A549 (cell line): ENCODE measurements at regions not wholly inside any gene's neighbourhood (a gene's known extent, or its start where the extent isn't known, plus 50 kb on each side); places are given as distances from the start of the nearest gene placed in this dataset.

Experiments used
- ATAC-seq, 2 experiments: fragments of 200-7000 bp in 1 of 2; fragments of >200 bp in 1 of 2; cut with Nextera tagmentation in 1 of 2; cut with Tn5 transposase in 1 of 2; 3 replicates each; pipeline versions ENCODE4 v1.8.0 to v1.9.1; 2018 to 2020; ENCODE audit warnings: mild to moderate bottlenecking in 1 of 2, moderate library complexity in 1 of 2
- CTCF ChIA-PET: fragments of 300-600 bp; sonication (Branson Sonifier 250); formaldehyde crosslinking; extraction: SDS; loops from one replicate; lab custom pipeline; 2021; ENCODE audit warnings: antibody characterized with exemption, inconsistent platforms; lab: Yijun Ruan, JAX
- POLR2A ChIA-PET: fragments of 350-600 bp; formaldehyde crosslinking; extraction: SDS; loops from one replicate; lab custom pipeline; 2021; ENCODE audit warnings: antibody characterized with exemption, inconsistent platforms; lab: Yijun Ruan, JAX
- DNase-seq, 2 experiments: peaks; one replicate each; pipeline versions ENCODE4 v3.0.0 to v3.0.0-alpha.2; 2011 to 2016; ENCODE audit warnings: low read depth in 1 of 2, low spot score in 1 of 2
- FAIRE-seq: peaks from 2 replicates; lab custom pipeline; 2011; peaks lifted over from hg19 to GRCh38; lab: Jason Lieb, UNC
- H3K27ac ChIP-seq, 2 experiments: fragments of >200 bp; sonication (Bioruptor Twin); formaldehyde crosslinking; 3 replicates each; pipeline ENCODE4 v1.5.1; 2016 to 2017
- H3K4me1 ChIP-seq: fragments of >200 bp; sonication (Bioruptor Twin); formaldehyde crosslinking; 3 replicates; pipeline ENCODE4 v1.6.1; 2016
- H3K4me2 ChIP-seq: fragments of >200 bp; sonication (Bioruptor Twin); formaldehyde crosslinking; 3 replicates; pipeline ENCODE4 v1.6.1; 2016
- H3K4me3 ChIP-seq: fragments of >200 bp; sonication (Bioruptor Twin); formaldehyde crosslinking; 3 replicates; pipeline ENCODE4 v1.5.1; 2016
- H3K9me3 ChIP-seq: fragments of >200 bp; sonication (Bioruptor Twin); formaldehyde crosslinking; 3 replicates; pipeline ENCODE4 v1.6.1; 2016
- ATOH8 ChIP-seq: fragments of 250-450 bp; sonication (Bioruptor Pico); IDR thresholded peaks from 2 replicates; pipeline ENCODE4 v1.5.0; 2020; ENCODE audit warnings: low read depth, mild to moderate bottlenecking, moderate library complexity
- BCL3 ChIP-seq: fragments of >200 bp; sonication (Bioruptor Twin); formaldehyde crosslinking; IDR thresholded peaks from 3 replicates; pipeline ENCODE4 v1.6.1; 2016
- E2F6 ChIP-seq: IDR thresholded peaks from 2 replicates; pipeline ENCODE4 v1.6.1; 2012; ENCODE audit warnings: low read depth, borderline replicate concordance
- ESRRA ChIP-seq: fragments of 150-350 bp; IDR thresholded peaks from 2 replicates; pipeline ENCODE4 v1.6.1; 2014; ENCODE audit warnings: mild to moderate bottlenecking, low read length, borderline replicate concordance
- FOSL2 ChIP-seq, 2 experiments: fragments of 450-650 bp in 1 of 2; fragments of >200 bp in 1 of 2; sonication (Bioruptor Twin) in 1 of 2; formaldehyde crosslinking; IDR thresholded peaks; 2 replicates each; pipeline versions ENCODE4 v1.5.0 to v1.6.1; 2016 to 2020; ENCODE audit warnings: mild to moderate bottlenecking in 1 of 2, moderate library complexity in 1 of 2
- HDAC2 ChIP-seq: fragments of 200-600 bp; sonication (generic); IDR thresholded peaks from 2 replicates; pipeline ENCODE4 v1.6.1; 2016
- HOXB13 ChIP-seq: fragments of 250-450 bp; sonication (Bioruptor Pico); IDR thresholded peaks from 2 replicates; pipeline ENCODE4 v1.5.0; 2020; ENCODE audit warnings: low read depth, mild to moderate bottlenecking, moderate library complexity
- JUNB ChIP-seq: fragments of >200 bp; sonication (Bioruptor Twin); formaldehyde crosslinking; IDR thresholded peaks from 2 replicates; pipeline ENCODE4 v1.6.1; 2016
- MAX ChIP-seq: IDR thresholded peaks from 2 replicates; pipeline ENCODE4 v1.6.1; 2012
- NR3C1 ChIP-seq: fragments of >200 bp; sonication (Bioruptor Twin); formaldehyde crosslinking; IDR thresholded peaks from 3 replicates; pipeline ENCODE4 v1.6.1; 2017
- RAD21 ChIP-seq, 2 experiments: fragments of >200 bp in 1 of 2; sonication (Bioruptor Twin) in 1 of 2; formaldehyde crosslinking in 1 of 2; IDR thresholded peaks in 1 of 2; conservative IDR thresholded peaks in 1 of 2; 2 replicates in 1 of 2; 3 replicates in 1 of 2; pipeline ENCODE4 v1.6.1; 2012 to 2018; ENCODE audit warnings: inconsistent platforms in 1 of 2
- REST ChIP-seq: fragments of 200-600 bp; sonication (generic); IDR thresholded peaks from 2 replicates; pipeline ENCODE4 v1.6.1; 2016; ENCODE audit warnings: antibody characterized with exemption, mild to moderate bottlenecking, moderate library complexity
- RFX5 ChIP-seq: fragments of 450-650 bp; IDR thresholded peaks from 2 replicates; pipeline ENCODE4 v1.7.1; 2014; ENCODE audit warnings: antibody characterized with exemption, mild to moderate bottlenecking, moderate library complexity
- SMC3 ChIP-seq: fragments of >200 bp; sonication (Bioruptor Twin); formaldehyde crosslinking; IDR thresholded peaks from 3 replicates; pipeline ENCODE4 v1.6.1; 2018; ENCODE audit warnings: inconsistent platforms
- ZC3H11A ChIP-seq: fragments of 450-650 bp; IDR thresholded peaks from 2 replicates; pipeline ENCODE4 v1.6.1; 2014; ENCODE audit warnings: antibody characterized with exemption, mild to moderate bottlenecking
- ZNF302 ChIP-seq: fragments of 250-450 bp; sonication (Bioruptor Pico); IDR thresholded peaks from 2 replicates; pipeline ENCODE4 v1.9.0; 2021; ENCODE audit warnings: inconsistent platforms, mild to moderate bottlenecking, moderate library complexity
- WGBS: methylation state at CpG from one replicate; pipeline ENCODE4 v1.1.6; 2017; ENCODE audit errors: missing lambda C conversion rate; 5-methylcytosine and 5-hydroxymethylcytosine counted together

- H3K9me3 ChIP-seq: no peaks in the 10 kb centered on the region
- H3K4me1 ChIP-seq: peaks cover 34% of the 10 kb centered on the region
- H3K4me3 ChIP-seq: no peak overlapping the region
- TF ChIP-seq ESRRA (no peak), RAD21 (conservative IDR thresholded peaks at IDR 0.05 in 1 of 2, IDR thresholded peaks at IDR 0.05 in 1 of 2) (no peak), ZC3H11A (no peak), JUNB (no peak), MAX (no peak), HDAC2 (no peak), HOXB13 (CRISPR knock-in tag) (no peak), FOSL2 (IDR thresholded peaks at IDR 0.05) (no peak), FOSL2 (CRISPR knock-in tag; IDR thresholded peaks at IDR 0.05) (no peak), E2F6 (no peak), ATOH8 (CRISPR knock-in tag) (no peak), RFX5 (no peak), NR3C1 (no peak), BCL3 (no peak), REST (no peak)
- ATAC-seq (no peak), DNase-seq (no peak), FAIRE-seq (no peak)
- ChIA-PET POLR2A (no interaction called here), CTCF (interaction anchor here (0.9 to 1.3 kb wide), 2 partner anchors 8 to 18 kb away, joined by 3 read pairs; no protein-coding TSS in a partner anchor)
- H3K27ac ChIP-seq: peak overlapping the region in 1 of 2 experiments; percentile 34; a peak in 2 of 6 replicates
- no peak overlapping the region for H3K4me2 ChIP-seq
- 89% methylated on average over 4 of the region's 4 CpGs for WGBS
These were observed 114.1 kb upstream of the ADGRF1 start for GRCh38 chr6:47156196-47156595.

GRCh38 chr6:47153404-47153755, 111.2 kb upstream of the ADGRF1 start:
- CTCF ChIA-PET: interaction anchor here (1.0 to 1.9 kb wide), 2 partner anchors 54 to 56 kb away, joined by 3 to 6 read pairs; no protein-coding TSS in a partner anchor
- no peak for FAIRE-seq
- H3K27ac ChIP-seq: peak overlapping the region; percentile 60 to 74

More at GRCh38 chr6:47153404-47153755, 111.2 kb upstream of the ADGRF1 start:
- Histone ChIP-seq H3K9me3 (no peaks in the 10 kb centered on the region), H3K4me2 (peak overlapping the region; percentile 53), H3K4me1 (peaks cover 40% of the 10 kb centered on the region), H3K4me3 (no peak overlapping the region)
- ATAC-seq (peak in 1 of 2 experiments; percentile 55; a peak in 3 of 6 replicates), DNase-seq (no peak)
- TF ChIP-seq ZNF302 (CRISPR knock-in tag) (0 out of 2 replicates have a peak, but pooled peaks have one; percentile 14), SMC3 (no peak)
- POLR2A ChIA-PET: no interaction called here
- 38% methylated on average over 3 of the region's 3 CpGs for WGBS
